ENCODE measurements at regions not wholly inside any gene's neighbourhood (a gene's known extent, or its start where the extent isn't known, plus 50 kb on each side); places are given as distances from the start of the nearest gene placed in this dataset.

GRCh38 chr16:7866144-7866543, 533.5 kb downstream of the RBFOX1 start:
- TF ChIP-seq, protein P1, sequence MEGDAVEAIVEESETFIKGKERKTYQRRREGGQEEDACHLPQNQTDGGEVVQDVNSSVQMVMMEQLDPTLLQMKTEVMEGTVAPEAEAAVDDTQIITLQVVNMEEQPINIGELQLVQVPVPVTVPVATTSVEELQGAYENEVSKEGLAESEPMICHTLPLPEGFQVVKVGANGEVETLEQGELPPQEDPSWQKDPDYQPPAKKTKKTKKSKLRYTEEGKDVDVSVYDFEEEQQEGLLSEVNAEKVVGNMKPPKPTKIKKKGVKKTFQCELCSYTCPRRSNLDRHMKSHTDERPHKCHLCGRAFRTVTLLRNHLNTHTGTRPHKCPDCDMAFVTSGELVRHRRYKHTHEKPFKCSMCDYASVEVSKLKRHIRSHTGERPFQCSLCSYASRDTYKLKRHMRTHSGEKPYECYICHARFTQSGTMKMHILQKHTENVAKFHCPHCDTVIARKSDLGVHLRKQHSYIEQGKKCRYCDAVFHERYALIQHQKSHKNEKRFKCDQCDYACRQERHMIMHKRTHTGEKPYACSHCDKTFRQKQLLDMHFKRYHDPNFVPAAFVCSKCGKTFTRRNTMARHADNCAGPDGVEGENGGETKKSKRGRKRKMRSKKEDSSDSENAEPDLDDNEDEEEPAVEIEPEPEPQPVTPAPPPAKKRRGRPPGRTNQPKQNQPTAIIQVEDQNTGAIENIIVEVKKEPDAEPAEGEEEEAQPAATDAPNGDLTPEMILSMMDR (IDR thresholded peaks at IDR 0.05), result no peak
- no peak for TF ChIP-seq POLR2A (IDR thresholded peaks at IDR 0.05)

Measured in adrenal gland (tissue), 5 donors.